HUDEP-2 (cell line): ENCODE measurements at regions not wholly inside any gene's neighbourhood (a gene's known extent, or its start where the extent isn't known, plus 50 kb on each side); places are given as distances from the start of the nearest gene placed in this dataset.

Experiments
- DNase-seq, 76 experiments: peaks; one replicate each; lab custom pipeline; 2025; ENCODE audit not compliant: unreplicated experiment in 76 of 76; lab: John Stamatoyannopoulos, UW

GRCh38 chr9:7961076-7961475 lies 161.5 kb upstream of the DMAC1 start:
- DNase-seq, result no peak

GRCh38 chr9:7960320-7961050 lies 160.9 kb upstream of the DMAC1 start:
- no peak for DNase-seq

GRCh38 chr9:7957803-7958202 lies 158.2 kb upstream of the DMAC1 start:
- no peak for DNase-seq

DNA sequence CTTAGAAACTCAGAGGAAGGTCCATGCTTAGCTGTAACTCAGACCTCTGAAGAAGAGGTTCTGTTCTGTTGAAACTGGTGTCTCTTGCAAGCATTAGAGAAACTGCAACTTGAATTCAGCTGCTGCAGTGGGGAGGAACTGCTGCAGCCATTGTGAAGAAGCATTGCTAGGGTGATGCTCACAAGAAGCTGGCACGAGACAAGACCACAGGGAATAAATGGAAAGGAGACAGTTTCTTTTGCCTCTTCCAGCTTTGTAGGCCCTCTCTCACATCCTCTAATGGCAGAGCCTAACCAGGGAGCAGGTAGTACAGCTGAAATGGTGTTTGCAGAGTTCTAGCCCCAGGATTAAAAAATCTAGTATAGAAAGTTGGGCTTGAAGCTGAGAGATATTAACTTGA lies 148.0 kb upstream of the DMAC1 start:
- DNase-seq, result no peak

GRCh38 chr9:7946458-7946857 lies 146.9 kb upstream of the DMAC1 start:
- DNase-seq, result no peak

DNA sequence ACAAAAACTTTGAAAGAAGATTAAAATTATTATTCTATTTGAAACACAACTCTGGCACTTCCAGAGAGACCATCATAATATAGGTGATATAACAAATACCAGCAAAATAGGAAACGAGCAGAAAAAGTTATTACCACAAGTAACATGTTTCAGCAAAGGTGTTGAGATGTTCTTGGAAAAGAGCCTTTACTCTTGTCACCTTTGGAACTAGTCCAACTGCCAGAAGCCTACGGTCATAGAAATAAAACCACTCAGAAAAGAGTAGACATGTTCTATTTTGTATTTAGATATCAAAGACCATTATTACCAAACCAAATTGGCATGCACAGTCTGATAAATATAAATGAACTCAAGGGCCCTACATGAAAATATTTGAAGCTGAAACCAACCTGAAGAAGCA lies 145.0 kb upstream of the DMAC1 start:
- DNase-seq, result no peak

DNA sequence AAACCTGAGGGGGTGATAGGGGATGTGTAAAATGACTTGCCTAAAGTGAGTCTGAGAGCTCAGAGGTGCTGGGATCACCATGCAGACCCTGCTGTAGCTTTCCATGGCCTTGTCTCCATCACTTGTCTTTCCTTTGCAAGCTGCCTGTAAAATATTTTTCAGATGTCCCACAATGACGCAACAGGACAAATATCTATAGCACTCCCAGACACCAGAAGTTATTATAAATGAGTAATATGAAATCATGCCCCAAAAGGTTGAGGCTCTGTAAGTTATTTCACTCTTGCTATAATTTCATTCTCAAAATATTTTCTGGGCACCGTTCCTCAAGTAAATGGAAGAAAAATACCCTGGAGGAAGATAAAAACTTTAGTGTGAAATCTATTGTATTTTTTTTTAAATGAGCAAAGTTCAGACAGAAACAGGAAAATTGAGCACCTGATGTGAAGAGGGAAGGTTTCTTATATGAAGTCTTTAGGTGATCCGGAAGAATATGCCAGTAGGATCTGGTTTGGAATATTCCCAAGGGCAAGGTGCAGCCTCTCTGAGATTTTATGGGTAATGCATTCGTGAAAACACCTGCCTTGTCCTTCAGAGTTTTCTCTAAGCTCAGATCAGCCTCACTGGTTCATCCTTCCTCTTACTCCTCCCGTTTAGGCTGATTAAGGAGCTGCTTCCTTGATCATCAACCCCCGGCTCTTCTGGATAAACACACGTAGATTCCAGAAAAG lies 138.3 kb upstream of the DMAC1 start:
- no peak for DNase-seq

- DNase-seq, result no peak
These were observed 137.4 kb upstream of the DMAC1 start for GRCh38 chr9:7936996-7937395.

GRCh38 chr9:7936163-7936562 lies 136.6 kb upstream of the DMAC1 start:
- no peak for DNase-seq

GRCh38 chr9:7935681-7936080 lies 136.1 kb upstream of the DMAC1 start:
- DNase-seq, result no peak

DNA sequence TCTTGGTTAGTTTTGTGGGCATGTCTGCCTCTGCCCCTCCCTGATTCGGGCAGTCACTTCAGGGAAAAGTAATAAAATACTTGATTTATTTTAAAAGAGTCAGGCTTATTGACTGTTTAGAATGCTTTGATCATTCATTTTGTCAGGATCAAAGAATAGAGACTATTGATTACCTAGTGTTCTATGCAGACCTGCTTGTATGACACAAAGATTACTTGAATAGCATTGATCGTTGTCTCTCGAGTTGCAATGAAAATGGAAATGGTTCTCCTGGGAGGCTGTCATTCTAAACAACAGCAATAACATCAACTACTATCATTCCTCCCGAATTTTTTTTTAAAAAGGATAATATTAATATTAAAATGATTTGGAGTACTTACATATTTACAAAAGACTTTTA lies 133.2 kb upstream of the DMAC1 start:
- no peak for DNase-seq

DNA sequence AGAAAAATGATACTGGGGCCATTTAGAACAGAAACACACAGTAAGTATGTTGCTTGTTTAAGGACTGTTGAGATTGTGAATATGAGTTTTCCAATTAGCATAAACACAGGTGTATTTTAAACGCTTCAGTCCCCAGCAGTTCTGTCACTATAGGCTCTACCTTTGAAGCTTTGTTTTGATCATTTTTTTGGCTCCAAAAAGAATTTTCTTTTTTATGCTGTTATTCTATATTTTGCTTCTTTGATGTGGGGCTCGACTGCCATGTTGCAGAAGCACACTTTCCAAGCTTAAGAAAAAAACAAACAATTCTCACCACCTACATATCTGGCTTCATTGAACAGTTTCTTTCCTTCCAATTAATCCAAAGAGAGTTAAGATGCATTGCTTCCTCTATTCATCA lies 131.0 kb upstream of the DMAC1 start:
- no peak for DNase-seq

GRCh38 chr9:7921545-7922197 lies 122.1 kb upstream of the DMAC1 start:
- DNase-seq, result no peak

GRCh38 chr9:7912037-7912535 lies 112.5 kb upstream of the DMAC1 start:
- no peak for DNase-seq

DNA sequence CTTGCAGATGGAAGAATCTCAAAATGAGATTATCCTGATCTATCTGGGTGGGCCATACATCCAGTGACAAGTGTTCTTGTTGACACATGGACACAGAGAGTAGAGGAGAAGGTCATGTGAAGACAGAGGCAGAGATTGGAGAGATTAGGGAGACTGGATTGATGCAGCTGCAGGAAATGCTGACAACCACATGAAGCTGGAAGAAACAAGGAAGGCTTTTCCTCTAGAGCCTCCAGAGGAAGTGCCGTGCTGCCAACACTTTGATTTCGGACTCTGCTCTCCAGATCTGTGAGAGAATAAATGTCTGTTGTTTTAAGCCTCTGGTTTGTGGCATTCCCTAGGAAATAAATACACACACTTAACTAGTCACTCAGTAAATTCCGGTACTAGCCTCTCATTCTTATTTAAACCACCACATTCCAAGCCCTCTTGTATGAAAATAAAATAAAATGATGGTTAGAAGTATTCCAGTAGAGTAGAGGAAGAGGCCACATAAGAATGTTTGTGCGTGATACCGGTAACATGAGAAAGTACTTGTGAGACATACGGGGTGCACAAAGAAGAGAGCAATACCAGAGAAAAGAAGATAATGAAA lies 110.9 kb upstream of the DMAC1 start:
- no peak for DNase-seq

GRCh38 chr9:7909537-7909936 lies 110.0 kb upstream of the DMAC1 start:
- DNase-seq, result no peak

- DNase-seq, result no peak
These were observed 108.2 kb upstream of the DMAC1 start for GRCh38 chr9:7907551-7908337.

- DNase-seq, result no peak
These were observed 107.4 kb upstream of the DMAC1 start for GRCh38 chr9:7906783-7907550.

GRCh38 chr9:7901621-7902020 lies 102.0 kb upstream of the DMAC1 start:
- DNase-seq, result no peak

DNA sequence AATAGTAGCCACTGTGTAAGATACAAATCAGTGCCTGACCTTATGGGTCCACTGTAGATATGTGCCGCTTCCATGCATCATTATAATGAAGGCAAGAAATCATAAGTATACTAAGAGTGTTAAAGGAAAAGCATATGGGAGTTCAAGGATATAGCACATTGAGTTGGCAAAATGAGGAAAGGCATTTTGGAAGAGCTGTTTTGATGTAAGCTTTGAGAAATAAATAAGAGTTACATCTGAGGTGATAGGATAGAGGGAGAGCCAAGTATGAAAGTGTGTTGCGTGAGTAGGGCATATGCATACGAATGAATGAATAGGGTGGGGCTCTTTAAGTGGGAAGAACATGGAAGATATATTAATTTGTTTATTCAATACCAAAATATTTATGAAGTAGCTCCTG lies 101.0 kb upstream of the DMAC1 start:
- DNase-seq, result no peak
